Mesothelial cell of epicardium (in vitro differentiated cells): ENCODE measurements at regions not wholly inside any gene's neighbourhood (a gene's known extent, or its start where the extent isn't known, plus 50 kb on each side); places are given as distances from the start of the nearest gene placed in this dataset.

Experiments used
- DNase-seq, 2 experiments: peaks; one replicate each; pipeline ENCODE4 v3.0.0; 2021; ENCODE audit warnings: low spot score in 2 of 2; ENCODE audit not compliant: unreplicated experiment in 2 of 2
- H3K27ac Mint-ChIP-seq: 2 replicates; pipeline ENCODE4 v1.8.0; 2021; ENCODE audit warnings: mixed read lengths
- H3K27me3 Mint-ChIP-seq: 2 replicates; pipeline ENCODE4 v1.8.0; 2021; ENCODE audit warnings: low read depth, mixed read lengths
- H3K36me3 Mint-ChIP-seq: 2 replicates; pipeline ENCODE4 v1.8.0; 2021; ENCODE audit warnings: mixed read lengths
- H3K4me1 Mint-ChIP-seq: 2 replicates; pipeline ENCODE4 v1.8.0; 2021; ENCODE audit warnings: mixed read lengths
- H3K4me3 Mint-ChIP-seq: 2 replicates; pipeline ENCODE4 v1.8.0; 2021; ENCODE audit warnings: mild to moderate bottlenecking, moderate library complexity, mixed read lengths
- H3K9me3 Mint-ChIP-seq: 2 replicates; pipeline ENCODE4 v1.8.0; 2021; ENCODE audit warnings: mixed read lengths
- TF ChIP-seq, protein P1 (sequence below): fragments of 200-600 bp; sonication (generic); IDR thresholded peaks from one replicate; pipeline ENCODE4 v1.5.0; 2021; ENCODE audit warnings: antibody characterized with exemption; ENCODE audit not compliant: unreplicated experiment

- Mint-ChIP-seq H3K27ac (no peak overlapping the region), H3K4me1 (peaks cover 15% of the 10 kb centered on the region), H3K9me3 (peaks cover 4% of the 10 kb centered on the region), H3K36me3 (no peaks in the 10 kb centered on the region), H3K27me3 (no peaks in the 10 kb centered on the region), H3K4me3 (no peak overlapping the region)
- TF ChIP-seq, protein P1, sequence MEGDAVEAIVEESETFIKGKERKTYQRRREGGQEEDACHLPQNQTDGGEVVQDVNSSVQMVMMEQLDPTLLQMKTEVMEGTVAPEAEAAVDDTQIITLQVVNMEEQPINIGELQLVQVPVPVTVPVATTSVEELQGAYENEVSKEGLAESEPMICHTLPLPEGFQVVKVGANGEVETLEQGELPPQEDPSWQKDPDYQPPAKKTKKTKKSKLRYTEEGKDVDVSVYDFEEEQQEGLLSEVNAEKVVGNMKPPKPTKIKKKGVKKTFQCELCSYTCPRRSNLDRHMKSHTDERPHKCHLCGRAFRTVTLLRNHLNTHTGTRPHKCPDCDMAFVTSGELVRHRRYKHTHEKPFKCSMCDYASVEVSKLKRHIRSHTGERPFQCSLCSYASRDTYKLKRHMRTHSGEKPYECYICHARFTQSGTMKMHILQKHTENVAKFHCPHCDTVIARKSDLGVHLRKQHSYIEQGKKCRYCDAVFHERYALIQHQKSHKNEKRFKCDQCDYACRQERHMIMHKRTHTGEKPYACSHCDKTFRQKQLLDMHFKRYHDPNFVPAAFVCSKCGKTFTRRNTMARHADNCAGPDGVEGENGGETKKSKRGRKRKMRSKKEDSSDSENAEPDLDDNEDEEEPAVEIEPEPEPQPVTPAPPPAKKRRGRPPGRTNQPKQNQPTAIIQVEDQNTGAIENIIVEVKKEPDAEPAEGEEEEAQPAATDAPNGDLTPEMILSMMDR, result no peak
- DNase-seq, result no peak
Measured at GRCh38 chr5:28402590-28403301, 1364.4 kb upstream of the CDH9 start.

- no peak for DNase-seq
- Mint-ChIP-seq H3K36me3 (no peaks in the 10 kb centered on the region), H3K9me3 (no peaks in the 10 kb centered on the region), H3K4me1 (peaks cover 20% of the 10 kb centered on the region), H3K27me3 (no peaks in the 10 kb centered on the region), H3K4me3 (no peak overlapping the region), H3K27ac (no peak overlapping the region)
- TF ChIP-seq, protein P1, result no peak
Measured at GRCh38 chr5:28400076-28400475, 1361.7 kb upstream of the CDH9 start.

- no peak for DNase-seq
- H3K4me1 Mint-ChIP-seq, result peaks cover 23% of the 10 kb centered on the region
- no peaks in the 10 kb centered on the region for H3K27me3 Mint-ChIP-seq
- TF ChIP-seq, protein P1, result no peak
- H3K27ac Mint-ChIP-seq, result no peak overlapping the region
- no peak overlapping the region for H3K4me3 Mint-ChIP-seq
- no peaks in the 10 kb centered on the region for H3K36me3 Mint-ChIP-seq
- no peaks in the 10 kb centered on the region for H3K9me3 Mint-ChIP-seq
Measured at GRCh38 chr5:28399211-28399610, 1360.8 kb upstream of the CDH9 start.

GRCh38 chr5:28398185-28398584, 1359.8 kb upstream of the CDH9 start:
- peak overlapping the region; percentile 98 for H3K27ac Mint-ChIP-seq
- TF ChIP-seq, protein P1, result no peak
- H3K9me3 Mint-ChIP-seq, result no peaks in the 10 kb centered on the region
- H3K27me3 Mint-ChIP-seq, result no peaks in the 10 kb centered on the region
- no peak overlapping the region for H3K4me3 Mint-ChIP-seq
- DNase-seq, result no peak
- H3K4me1 Mint-ChIP-seq, result peaks cover 21% of the 10 kb centered on the region
- H3K36me3 Mint-ChIP-seq, result no peaks in the 10 kb centered on the region

- no peak for DNase-seq
- Mint-ChIP-seq H3K27me3 (no peaks in the 10 kb centered on the region), H3K4me1 (peaks cover 21% of the 10 kb centered on the region), H3K27ac (peak overlapping the region; percentile 98), H3K36me3 (no peaks in the 10 kb centered on the region), H3K9me3 (peaks cover 3% of the 10 kb centered on the region), H3K4me3 (no peak overlapping the region)
- TF ChIP-seq, protein P1, result no peak
Measured at GRCh38 chr5:28397502-28397941, 1359.1 kb upstream of the CDH9 start.
